Mesendoderm (in vitro differentiated cells): ENCODE measurements at regions not wholly inside any gene's neighbourhood (a gene's known extent, or its start where the extent isn't known, plus 50 kb on each side); places are given as distances from the start of the nearest gene placed in this dataset.

Source experiments
- DNase-seq: peaks from one replicate; pipeline ENCODE4 v3.0.0; 2013
- H2AK5ac ChIP-seq: 2 replicates; pipeline ENCODE4 v1.6.1; 2013; ENCODE audit warnings: low read length, inconsistent platforms
- H2BK120ac ChIP-seq: 2 replicates; pipeline ENCODE4 v1.6.1; 2013; ENCODE audit warnings: low read depth, mild to moderate bottlenecking, low read length, moderate library complexity, mixed read lengths
- H2BK15ac ChIP-seq: replicated peaks from 2 replicates; pipeline ENCODE4 v1.6.1; 2013; ENCODE audit warnings: low read depth, mild to moderate bottlenecking, moderate library complexity
- H2BK5ac ChIP-seq: 2 replicates; pipeline ENCODE4 v1.6.1; 2013; ENCODE audit warnings: low read length, inconsistent platforms
- H3K18ac ChIP-seq: 2 replicates; pipeline ENCODE4 v1.6.1; 2013; ENCODE audit warnings: mild to moderate bottlenecking, low read length, mixed read lengths
- H3K23ac ChIP-seq: one replicate; pipeline ENCODE4 v1.6.1; 2013; ENCODE audit warnings: low read length
- H3K27ac ChIP-seq: 2 replicates; pipeline ENCODE4 v1.5.1; 2013; ENCODE audit warnings: low read depth, mild to moderate bottlenecking, inconsistent platforms, low read length, moderate library complexity
- H3K27me3 ChIP-seq: 2 replicates; pipeline ENCODE4 v1.6.1; 2013; ENCODE audit warnings: low read length, control low read depth, mild to moderate bottlenecking, inconsistent platforms; ENCODE audit not compliant: insufficient read depth, poor library complexity
- H3K36me3 ChIP-seq: 2 replicates; pipeline ENCODE4 v1.6.1; 2013; ENCODE audit warnings: low read length, inconsistent platforms; ENCODE audit not compliant: control insufficient read depth, insufficient read depth
- H3K4ac ChIP-seq: one replicate; pipeline ENCODE4 v1.6.1; 2013; ENCODE audit warnings: low read depth, mild to moderate bottlenecking, low read length, moderate library complexity
- H3K4me1 ChIP-seq: 2 replicates; pipeline ENCODE4 v1.6.1; 2013; ENCODE audit warnings: low read depth, low read length, inconsistent platforms; ENCODE audit not compliant: control insufficient read depth
- H3K4me2 ChIP-seq: 2 replicates; pipeline ENCODE4 v1.6.1; 2013; ENCODE audit warnings: low read length
- H3K4me3 ChIP-seq: 2 replicates; pipeline ENCODE4 v1.5.1; 2013; ENCODE audit warnings: mild to moderate bottlenecking, low read length
- H3K56ac ChIP-seq: one replicate; pipeline ENCODE4 v1.6.1; 2013; ENCODE audit warnings: low read length
- H3K79me1 ChIP-seq: 2 replicates; pipeline ENCODE4 v1.6.1; 2013; ENCODE audit warnings: low read length, inconsistent platforms
- H3K79me2 ChIP-seq: 2 replicates; pipeline ENCODE4 v1.6.1; 2013; ENCODE audit warnings: mild to moderate bottlenecking, low read length; ENCODE audit not compliant: control insufficient read depth, insufficient read depth
- H3K9ac ChIP-seq: 2 replicates; pipeline ENCODE4 v1.6.1; 2013; ENCODE audit warnings: low read length, inconsistent platforms
- H4K5ac ChIP-seq: one replicate; pipeline ENCODE4 v1.6.1; 2013; ENCODE audit warnings: low read length
- H4K8ac ChIP-seq: one replicate; pipeline ENCODE4 v1.6.1; 2013; ENCODE audit warnings: low read depth, mild to moderate bottlenecking, control low read depth, low read length, moderate library complexity
- WGBS: extraction: QIAGEN DNeasy Blood & Tissue Kit; methylation state at CpG from one replicate; pipeline ENCODE4 v1.1.7; 2013; ENCODE audit warnings: low lambda C conversion rate, missing lambda C conversion rate; ENCODE audit not compliant: insufficient coverage; ENCODE audit errors: extremely low coverage; 5-methylcytosine and 5-hydroxymethylcytosine counted together

DNA sequence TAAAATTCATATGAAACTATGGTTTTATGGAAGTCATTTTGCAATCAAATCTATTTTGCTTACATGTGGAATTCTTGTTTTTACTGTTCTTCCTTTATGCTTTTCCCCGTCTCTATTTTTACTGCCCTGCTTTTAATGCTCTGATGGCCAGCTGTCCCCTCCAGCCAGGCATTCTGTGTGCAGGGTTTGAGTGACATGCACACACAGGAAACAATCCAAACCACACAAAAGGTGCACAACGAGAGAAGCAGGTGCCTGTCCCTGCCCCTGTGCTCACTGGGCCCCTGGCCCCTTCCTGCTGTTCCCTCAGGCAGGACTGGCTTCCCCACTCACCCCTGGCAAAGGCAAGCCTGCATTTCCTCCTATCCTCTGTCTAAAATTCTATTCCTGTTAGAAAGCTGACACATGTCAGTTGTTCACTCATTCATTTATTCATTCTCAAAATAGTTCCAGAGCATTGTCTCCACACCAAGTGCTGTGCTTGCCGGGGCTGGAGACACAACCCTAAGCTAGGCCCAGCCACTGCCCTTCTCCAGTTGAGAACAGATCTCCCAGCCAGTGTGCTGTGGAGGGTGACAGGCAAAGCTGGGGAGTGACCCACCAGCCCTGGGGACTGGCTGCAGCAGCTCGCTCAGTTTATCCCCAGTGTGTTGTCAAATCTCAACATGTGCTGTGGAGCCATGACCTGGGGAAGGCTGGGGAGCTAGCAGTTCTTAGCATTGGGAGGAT lies 346.3 kb downstream of the FBXW7 start:
- H3K79me2 ChIP-seq, result no peaks in the 10 kb centered on the region
- H3K27ac ChIP-seq, result no peak overlapping the region
- no peak overlapping the region for H3K23ac ChIP-seq
- no peak overlapping the region for H2AK5ac ChIP-seq
- no peaks in the 10 kb centered on the region for H3K36me3 ChIP-seq
- no peak overlapping the region for H3K4ac ChIP-seq
- no peak overlapping the region for H4K5ac ChIP-seq
- no peak overlapping the region for H2BK120ac ChIP-seq
- no peak for DNase-seq
- no peaks in the 10 kb centered on the region for H3K27me3 ChIP-seq
- H3K18ac ChIP-seq, result no peak overlapping the region
- no peak overlapping the region for H2BK15ac ChIP-seq
- H4K8ac ChIP-seq, result no peak overlapping the region
- no peaks in the 10 kb centered on the region for H3K79me1 ChIP-seq
- no peak overlapping the region for H3K56ac ChIP-seq
- H3K4me2 ChIP-seq, result no peak overlapping the region
- H3K9ac ChIP-seq, result no peak overlapping the region
- no peak overlapping the region for H3K4me3 ChIP-seq
- no CpG with 5 or more reads among the region's 4 CpGs for WGBS
- H2BK5ac ChIP-seq, result no peak overlapping the region
- no peaks in the 10 kb centered on the region for H3K4me1 ChIP-seq

- Histone ChIP-seq H3K4me1 (no peaks in the 10 kb centered on the region), H3K36me3 (no peaks in the 10 kb centered on the region), H2BK15ac (no peak overlapping the region), H4K8ac (no peak overlapping the region), H3K4me3 (no peak overlapping the region), H4K5ac (no peak overlapping the region), H2BK5ac (no peak overlapping the region), H2AK5ac (no peak overlapping the region), H3K9ac (no peak overlapping the region), H3K79me2 (no peaks in the 10 kb centered on the region), H3K79me1 (no peaks in the 10 kb centered on the region), H3K18ac (no peak overlapping the region), H3K23ac (no peak overlapping the region), H3K27me3 (no peaks in the 10 kb centered on the region), H3K4me2 (no peak overlapping the region), H3K4ac (no peak overlapping the region), H3K27ac (no peak overlapping the region), H2BK120ac (no peak overlapping the region), H3K56ac (no peak overlapping the region)
- DNase-seq, result no peak
- WGBS, result no CpG with 5 or more reads among the region's 4 CpGs
Measured at GRCh38 chr4:152188801-152189200, 347.1 kb downstream of the FBXW7 start.

GRCh38 chr4:152187693-152188092 lies 348.2 kb downstream of the FBXW7 start:
- Histone ChIP-seq H3K18ac (no peak overlapping the region), H3K56ac (no peak overlapping the region), H2BK120ac (no peak overlapping the region), H3K4me2 (no peak overlapping the region), H3K27me3 (no peaks in the 10 kb centered on the region), H3K27ac (no peak overlapping the region), H3K9ac (no peak overlapping the region), H3K4me3 (no peak overlapping the region), H2AK5ac (no peak overlapping the region), H3K4me1 (no peaks in the 10 kb centered on the region), H4K8ac (no peak overlapping the region), H3K4ac (no peak overlapping the region), H3K36me3 (no peaks in the 10 kb centered on the region), H3K79me2 (no peaks in the 10 kb centered on the region), H3K79me1 (no peaks in the 10 kb centered on the region), H2BK15ac (no peak overlapping the region), H4K5ac (no peak overlapping the region), H3K23ac (no peak overlapping the region), H2BK5ac (no peak overlapping the region)
- DNase-seq, result no peak
- WGBS, result no CpG with 5 or more reads among the region's 3 CpGs

DNA sequence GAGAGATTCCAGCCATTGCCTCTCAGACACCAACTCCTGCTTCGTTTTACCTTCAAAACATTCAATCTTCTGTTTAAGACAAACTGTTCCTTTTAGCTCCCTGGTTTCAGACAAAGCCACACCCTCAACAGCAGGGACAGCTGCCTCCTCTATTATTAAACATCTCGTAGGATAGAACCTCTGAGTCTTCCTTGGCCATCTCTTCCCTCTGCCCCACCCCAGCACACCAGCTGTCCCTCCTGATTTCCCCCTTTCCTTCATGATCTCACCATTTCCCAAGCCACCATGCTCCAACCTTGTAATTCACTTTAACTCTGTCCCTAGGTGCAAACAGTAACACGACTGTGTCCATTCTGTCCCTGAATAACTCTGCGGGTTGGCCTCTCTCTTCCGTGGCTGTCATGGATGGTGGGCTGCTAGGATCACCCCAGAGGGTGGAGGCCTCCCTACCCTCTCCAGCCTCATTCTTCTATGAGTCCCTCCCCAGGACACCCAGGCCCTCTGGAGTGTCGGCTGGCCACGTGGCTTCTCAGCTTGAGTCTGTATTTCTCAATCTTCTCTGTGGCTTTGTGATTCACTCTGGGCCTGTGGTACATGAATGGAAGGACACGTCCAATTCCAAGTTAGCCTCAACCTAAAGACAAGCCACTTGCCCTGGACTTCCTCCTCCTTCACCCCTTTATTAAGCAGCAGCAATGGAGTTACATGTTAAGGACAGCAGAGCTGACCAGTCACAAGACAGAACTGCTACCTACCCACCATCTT lies 349.9 kb downstream of the FBXW7 start:
- Histone ChIP-seq H3K4ac (no peak overlapping the region), H3K4me3 (no peak overlapping the region), H3K79me1 (no peaks in the 10 kb centered on the region), H3K18ac (no peak overlapping the region), H3K36me3 (no peaks in the 10 kb centered on the region), H2BK15ac (no peak overlapping the region), H4K5ac (no peak overlapping the region), H3K23ac (no peak overlapping the region), H3K27ac (no peak overlapping the region), H3K4me1 (no peaks in the 10 kb centered on the region), H3K9ac (no peak overlapping the region), H2AK5ac (no peak overlapping the region), H3K79me2 (no peaks in the 10 kb centered on the region), H3K56ac (no peak overlapping the region), H2BK5ac (no peak overlapping the region), H2BK120ac (no peak overlapping the region), H4K8ac (no peak overlapping the region), H3K4me2 (no peak overlapping the region), H3K27me3 (no peaks in the 10 kb centered on the region)
- WGBS, result no CpG with 5 or more reads among the region's 8 CpGs
- no peak for DNase-seq

DNA sequence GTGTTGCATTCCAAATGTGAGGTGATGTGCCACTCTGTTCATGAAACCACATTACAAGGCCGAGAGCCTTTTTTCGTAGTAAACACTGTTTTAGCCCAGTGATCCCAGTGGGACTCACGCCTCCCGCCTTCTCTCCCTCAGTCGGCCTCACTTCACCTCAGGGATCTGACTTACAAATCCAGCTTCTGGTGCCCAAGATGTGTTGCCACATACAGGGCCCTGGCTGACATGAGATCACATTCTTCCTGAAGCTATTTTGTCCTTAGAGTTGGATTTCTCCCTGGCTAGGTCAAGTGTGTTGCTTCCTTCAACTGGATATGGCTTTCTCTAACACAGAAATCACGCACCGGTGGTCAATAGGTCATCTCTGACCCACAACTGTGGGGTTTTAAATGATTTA lies 354.7 kb downstream of the FBXW7 start:
- no peak overlapping the region for H3K56ac ChIP-seq
- H3K36me3 ChIP-seq, result no peaks in the 10 kb centered on the region
- DNase-seq, result no peak

More for the DNA sequence above, 354.7 kb downstream of the FBXW7 start:
- Histone ChIP-seq H3K79me2 (no peaks in the 10 kb centered on the region), H3K4me2 (no peak overlapping the region), H4K5ac (no peak overlapping the region), H4K8ac (no peak overlapping the region), H3K27me3 (no peaks in the 10 kb centered on the region), H2BK15ac (no peak overlapping the region), H3K9ac (no peak overlapping the region), H3K4me3 (no peak overlapping the region), H3K4ac (no peak overlapping the region), H3K27ac (no peak overlapping the region), H2BK5ac (no peak overlapping the region), H2AK5ac (no peak overlapping the region), H3K79me1 (no peaks in the 10 kb centered on the region), H3K4me1 (no peaks in the 10 kb centered on the region), H3K23ac (no peak overlapping the region), H3K18ac (no peak overlapping the region), H2BK120ac (no peak overlapping the region)
- WGBS, result no CpG with 5 or more reads among the region's 7 CpGs
